Suprapubic skin (tissue), 4 donors: ENCODE measurements at regions not wholly inside any gene's neighbourhood (a gene's known extent, or its start where the extent isn't known, plus 50 kb on each side); places are given as distances from the start of the nearest gene placed in this dataset.

Experiments
- CTCF ChIP-seq, 2 donors: fragments of 200-600 bp in 1 of 2; fragments of 450-650 bp in 1 of 2; sonication (generic) in 1 of 2; IDR thresholded peaks; one replicate each; pipeline ENCODE4 v1.5.1; 2016 to 2019; ENCODE audit warnings: antibody characterized with exemption in 2 of 2, mild to moderate bottlenecking in 1 of 2, moderate library complexity in 1 of 2
- EP300 ChIP-seq: sonication (generic); formaldehyde crosslinking; IDR thresholded peaks from one replicate; pipeline ENCODE4 v1.6.1; 2017; ENCODE audit warnings: antibody characterized with exemption
- POLR2AphosphoS5 ChIP-seq, 3 donors: sonication (generic); formaldehyde crosslinking; IDR thresholded peaks; one replicate each; pipeline ENCODE4 v1.6.1; 2017; ENCODE audit warnings: antibody characterized with exemption in 3 of 3

- TF ChIP-seq EP300 (no peak), CTCF (IDR thresholded peaks at IDR 0.05) (no peak), POLR2AphosphoS5 (IDR thresholded peaks at IDR 0.05) (no peak)
These were observed 226.3 kb downstream of the ZIC3 start for GRCh38 chrX:137792214-137792613.
